HCT116 (cell line): ENCODE measurements at regions not wholly inside any gene's neighbourhood (a gene's known extent, or its start where the extent isn't known, plus 50 kb on each side); places are given as distances from the start of the nearest gene placed in this dataset.
A peak's percentile ranks its signal among the peaks of the same experiment; 100 is the strongest.

Source experiments
- ATAC-seq: fragments of 200-7000 bp; cut with Tn5 transposase; 2 replicates; pipeline ENCODE4 v1.9.1; 2020; ENCODE audit warnings: mild to moderate bottlenecking, moderate library complexity
- BruUV-seq: library from RNA; stranded (reverse); fragments of 400-500 nt; replicated peaks from 2 replicates; lab custom pipeline; 2021; lab: Mats Ljungman, UMichigan
- CTCF ChIA-PET: fragments of 300-600 bp; sonication (Branson Sonifier 250); formaldehyde crosslinking; loops from one replicate; lab custom pipeline; 2021; ENCODE audit warnings: antibody characterized with exemption; lab: Charles Lee
- POLR2A ChIA-PET: fragments of 300-600, 350-600 bp; sonication (Branson Sonifier 250); formaldehyde crosslinking; loops from one replicate; lab custom pipeline; 2021; ENCODE audit warnings: antibody characterized with exemption; lab: Charles Lee
- RAD21 ChIA-PET, 2 experiments: fragments of 300-600 bp; sonication (Branson Sonifier 250); formaldehyde crosslinking; loops; one replicate each; lab custom pipeline; 2023; ENCODE audit warnings: low total read pairs in 2 of 2; ENCODE audit not compliant: uncharacterized antibody in 2 of 2, unreplicated experiment in 2 of 2, low non-redundant PET in 1 of 2; lab: Charles Lee
- DNase-seq: peaks from one replicate; pipeline ENCODE4 v3.0.0-alpha.2; 2010; ENCODE audit warnings: low read depth, low spot score
- H2AFZ ChIP-seq: fragments of 200-600 bp; shearing (Covaris generic), sonication (generic); 2 replicates; pipeline ENCODE4 v1.6.1; 2017; ENCODE audit warnings: low read depth, mixed run types, mixed read lengths, antibody characterized with exemption, low read length; ENCODE audit not compliant: poor library complexity, severe bottlenecking
- H3K27ac ChIP-seq: 2 replicates; pipeline ENCODE4 v1.5.1; 2012; ENCODE audit warnings: low read depth, low read length
- H3K27me3 ChIP-seq: fragments of 200-600 bp; sonication (generic); 2 replicates; pipeline ENCODE4 v1.6.1; 2016; ENCODE audit warnings: mixed run types, low read length, mixed read lengths; ENCODE audit not compliant: insufficient read depth
- H3K36me3 ChIP-seq, 2 experiments: fragments of 200-500 bp in 1 of 2; fragments of 200-600 bp in 1 of 2; sonication (Bioruptor generic) in 1 of 2; sonication (generic) in 1 of 2; 2 replicates each; pipeline versions ENCODE4 v1.5.1 to v1.6.1; 2014 to 2016; ENCODE audit warnings: low read length in 2 of 2, inconsistent platforms in 1 of 2, mixed read lengths in 1 of 2, mixed run types in 1 of 2; ENCODE audit not compliant: insufficient read depth in 2 of 2, control insufficient read depth in 1 of 2
- H3K4me1 ChIP-seq, 2 experiments: fragments of 200-600 bp in 1 of 2; sonication (generic) in 1 of 2; 2 replicates each; pipeline versions ENCODE4 v1.5.1 to v1.6.1; 2012 to 2017; ENCODE audit warnings: low read length in 2 of 2, inconsistent platforms in 1 of 2, mild to moderate bottlenecking in 1 of 2, mixed read lengths in 1 of 2, mixed run types in 1 of 2, moderate library complexity in 1 of 2; ENCODE audit not compliant: insufficient read depth in 2 of 2, control insufficient read depth in 1 of 2
- H3K4me2 ChIP-seq: fragments of 200-600 bp; sonication (generic); 2 replicates; pipeline ENCODE4 v1.6.1; 2017; ENCODE audit warnings: mixed run types, low read length, mixed read lengths
- H3K4me3 ChIP-seq, 2 experiments: fragments of 200-600 bp in 1 of 2; sonication (generic) in 1 of 2; replicated peaks in 1 of 2; 2 replicates each; pipeline ENCODE4 v1.5.1; 2011 to 2016; ENCODE audit warnings: low read length in 2 of 2, control low read depth in 1 of 2, low read depth in 1 of 2, mild to moderate bottlenecking in 1 of 2, mixed read lengths in 1 of 2, mixed run types in 1 of 2
- H3K79me2 ChIP-seq: fragments of 200-600 bp; sonication (generic); 2 replicates; pipeline ENCODE4 v1.6.1; 2017; ENCODE audit warnings: mild to moderate bottlenecking, mixed run types, low read length, moderate library complexity, mixed read lengths; ENCODE audit not compliant: insufficient read depth
- H3K9ac ChIP-seq: fragments of 200-600 bp; sonication (generic); 2 replicates; pipeline ENCODE4 v1.6.1; 2016; ENCODE audit warnings: low read length, mixed read lengths
- H3K9me2 ChIP-seq: fragments of 200-600 bp; sonication (generic), shearing (Covaris generic); 2 replicates; pipeline ENCODE4 v1.6.1; 2017; ENCODE audit warnings: mixed run types, mild to moderate bottlenecking, moderate library complexity; ENCODE audit not compliant: insufficient read depth
- H3K9me3 ChIP-seq, 2 experiments: fragments of 200-500 bp in 1 of 2; fragments of 200-600 bp in 1 of 2; sonication (Bioruptor generic) in 1 of 2; sonication (generic) in 1 of 2; 2 replicates each; pipeline ENCODE4 v1.6.1; 2014 to 2017; ENCODE audit warnings: low read length in 2 of 2, mixed read lengths in 2 of 2, inconsistent platforms in 1 of 2, low read depth in 1 of 2, mild to moderate bottlenecking in 1 of 2, mixed run types in 1 of 2, moderate library complexity in 1 of 2; ENCODE audit not compliant: control insufficient read depth in 1 of 2, insufficient read depth in 1 of 2
- H4K20me1 ChIP-seq: fragments of 200-600 bp; sonication (generic), shearing (Covaris generic); 2 replicates; pipeline ENCODE4 v1.6.1; 2017; ENCODE audit warnings: mixed run types, mild to moderate bottlenecking, moderate library complexity; ENCODE audit not compliant: insufficient read depth
- EGR1 ChIP-seq: IDR thresholded peaks from 2 replicates; pipeline ENCODE4 v1.6.1; 2012; ENCODE audit warnings: low read depth
- SIN3A ChIP-seq: IDR thresholded peaks from 2 replicates; pipeline ENCODE4 v1.6.1; 2012; ENCODE audit warnings: low read depth
- YY1 ChIP-seq: IDR thresholded peaks from 2 replicates; pipeline ENCODE4 v1.6.1; 2011; ENCODE audit warnings: low read length, low read depth, moderate library complexity, mild to moderate bottlenecking; ENCODE audit not compliant: insufficient replicate concordance; ENCODE audit errors: extremely low read depth
- intact Hi-C: fragments of 100-400 bp; cut with micrococcal nuclease; formaldehyde crosslinking; loops from 2 replicates; pipeline ENCODE4 v1.10.0; 2022
- TF ChIP-seq, protein P1 (sequence below), 3 experiments: fragments of 200-600 bp in 1 of 3; sonication (generic) in 1 of 3; IDR thresholded peaks in 2 of 3; conservative IDR thresholded peaks in 1 of 3; 2 replicates each; pipeline ENCODE4 v1.5.1; 2012 to 2017; ENCODE audit warnings: low read depth in 2 of 3, low read length in 2 of 3, antibody characterized with exemption in 1 of 3, borderline replicate concordance in 1 of 3, control low read depth in 1 of 3, mild to moderate bottlenecking in 1 of 3, mixed read lengths in 1 of 3, mixed run types in 1 of 3, moderate library complexity in 1 of 3; ENCODE audit not compliant: insufficient read depth in 1 of 3

DNA sequence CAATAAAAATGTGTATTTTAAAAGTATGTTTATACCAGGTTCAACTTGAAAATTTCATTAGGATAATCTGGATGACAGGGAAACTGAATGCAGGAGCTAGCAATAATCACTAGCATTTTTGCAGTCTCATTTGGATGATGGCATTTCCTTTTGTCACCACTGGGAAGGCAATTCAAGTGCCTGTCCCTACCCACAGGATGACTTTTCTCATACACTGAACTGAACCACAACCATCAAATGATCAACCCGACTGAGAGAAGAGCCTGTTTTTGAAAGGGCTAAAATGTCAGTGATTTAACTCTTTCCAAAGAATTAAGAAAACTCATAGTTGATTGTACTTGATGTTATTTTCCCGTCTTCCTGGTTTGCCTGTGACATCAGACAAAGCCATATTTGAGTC lies 115.0 kb downstream of the FAM124B start:
- POLR2A ChIA-PET = no interaction called here

More for the DNA sequence above, 115.0 kb downstream of the FAM124B start:
- Histone ChIP-seq H3K27ac (no peak overlapping the region), H3K4me3 (no peak overlapping the region), H3K36me3 (no peaks in the 10 kb centered on the region), H4K20me1 (no peaks in the 10 kb centered on the region), H3K9me3 (no peaks in the 10 kb centered on the region), H3K4me1 (no peaks in the 10 kb centered on the region), H3K9ac (no peak overlapping the region), H2AFZ (peak overlapping the region; percentile 50), H3K9me2 (no peaks in the 10 kb centered on the region), H3K27me3 (no peaks in the 10 kb centered on the region), H3K79me2 (no peaks in the 10 kb centered on the region), H3K4me2 (no peak overlapping the region)
- ATAC-seq (peak; percentile 75), DNase-seq (no peak)
- ChIA-PET CTCF (interaction anchor here (1.0 to 2.7 kb wide), 10 partner anchors 20 to 364 kb away, joined by 3 to 44 read pairs (median 4); no protein-coding TSS in a partner anchor), RAD21 (interaction anchor here (0.8 to 1.4 kb wide), 3 partner anchors 293 to 317 kb away, joined by 3 to 4 read pairs (median 4); no protein-coding TSS in a partner anchor)
- intact Hi-C loops = loop anchor here (5.0 kb wide), 1 partner anchor 360 kb away; no protein-coding TSS in a partner anchor
- no TSS peak for BruUV-seq
- TF ChIP-seq YY1 = no peak
- TF ChIP-seq EGR1 = no peak
- TF ChIP-seq SIN3A = no peak
- TF ChIP-seq, protein P1, sequence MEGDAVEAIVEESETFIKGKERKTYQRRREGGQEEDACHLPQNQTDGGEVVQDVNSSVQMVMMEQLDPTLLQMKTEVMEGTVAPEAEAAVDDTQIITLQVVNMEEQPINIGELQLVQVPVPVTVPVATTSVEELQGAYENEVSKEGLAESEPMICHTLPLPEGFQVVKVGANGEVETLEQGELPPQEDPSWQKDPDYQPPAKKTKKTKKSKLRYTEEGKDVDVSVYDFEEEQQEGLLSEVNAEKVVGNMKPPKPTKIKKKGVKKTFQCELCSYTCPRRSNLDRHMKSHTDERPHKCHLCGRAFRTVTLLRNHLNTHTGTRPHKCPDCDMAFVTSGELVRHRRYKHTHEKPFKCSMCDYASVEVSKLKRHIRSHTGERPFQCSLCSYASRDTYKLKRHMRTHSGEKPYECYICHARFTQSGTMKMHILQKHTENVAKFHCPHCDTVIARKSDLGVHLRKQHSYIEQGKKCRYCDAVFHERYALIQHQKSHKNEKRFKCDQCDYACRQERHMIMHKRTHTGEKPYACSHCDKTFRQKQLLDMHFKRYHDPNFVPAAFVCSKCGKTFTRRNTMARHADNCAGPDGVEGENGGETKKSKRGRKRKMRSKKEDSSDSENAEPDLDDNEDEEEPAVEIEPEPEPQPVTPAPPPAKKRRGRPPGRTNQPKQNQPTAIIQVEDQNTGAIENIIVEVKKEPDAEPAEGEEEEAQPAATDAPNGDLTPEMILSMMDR (IDR thresholded peaks at IDR 0.05 in 2 of 3, conservative IDR thresholded peaks at IDR 0.05 in 1 of 3; ENCODE audit: borderline replicate concordance in 1 of 3, insufficient read depth in 1 of 3, low read depth in 2 of 3, low read length in 2 of 3) = peak in 2 of 3 experiments; percentile 37 to 40; a peak in 4 of 6 replicates
